Chondrocyte (in vitro differentiated cells): ENCODE measurements at regions not wholly inside any gene's neighbourhood (a gene's known extent, or its start where the extent isn't known, plus 50 kb on each side); places are given as distances from the start of the nearest gene placed in this dataset.

Experiments
- DNase-seq: peaks from one replicate; pipeline ENCODE4 v3.0.0; 2021; ENCODE audit warnings: mixed read lengths, low spot score
- H3K27ac Mint-ChIP-seq: one replicate; pipeline ENCODE4 v1.8.0; 2021; ENCODE audit warnings: mild to moderate bottlenecking, moderate library complexity, mixed read lengths; ENCODE audit not compliant: unreplicated experiment
- H3K27me3 Mint-ChIP-seq: 2 replicates; pipeline ENCODE4 v1.8.0; 2021; ENCODE audit warnings: low read depth, mixed read lengths
- H3K36me3 Mint-ChIP-seq: 2 replicates; pipeline ENCODE4 v1.8.0; 2021; ENCODE audit warnings: low read depth, mixed read lengths
- H3K4me1 Mint-ChIP-seq: 2 replicates; pipeline ENCODE4 v1.8.0; 2021; ENCODE audit warnings: low read depth, mild to moderate bottlenecking, mixed read lengths
- H3K4me3 Mint-ChIP-seq: one replicate; pipeline ENCODE4 v1.8.0; 2021; ENCODE audit warnings: mild to moderate bottlenecking, moderate library complexity, mixed read lengths; ENCODE audit not compliant: unreplicated experiment
- H3K9me3 Mint-ChIP-seq: 2 replicates; pipeline ENCODE4 v1.8.0; 2021; ENCODE audit warnings: low read depth, mixed read lengths
- CTCF ChIP-seq: fragments of 200-600 bp; sonication (generic); IDR thresholded peaks from 2 replicates; pipeline ENCODE4 v1.5.0; 2021; ENCODE audit warnings: antibody characterized with exemption, mild to moderate bottlenecking, moderate library complexity

- no peak for TF ChIP-seq CTCF
- no peaks in the 10 kb centered on the region for H3K9me3 Mint-ChIP-seq
- H3K27ac Mint-ChIP-seq = no peak overlapping the region
- H3K36me3 Mint-ChIP-seq = no peaks in the 10 kb centered on the region
- peaks cover 27% of the 10 kb centered on the region for H3K4me1 Mint-ChIP-seq
- DNase-seq = no peak
- no peak overlapping the region for H3K4me3 Mint-ChIP-seq
- H3K27me3 Mint-ChIP-seq = no peaks in the 10 kb centered on the region
Measured at GRCh38 chr4:188409851-188410250, 270.6 kb downstream of the TRIML1 start.

- no peaks in the 10 kb centered on the region for H3K27me3 Mint-ChIP-seq
- no peaks in the 10 kb centered on the region for H3K9me3 Mint-ChIP-seq
- no peak overlapping the region for H3K27ac Mint-ChIP-seq
- H3K4me3 Mint-ChIP-seq = no peak overlapping the region
- DNase-seq = no peak
- peaks cover 25% of the 10 kb centered on the region for H3K4me1 Mint-ChIP-seq
- H3K36me3 Mint-ChIP-seq = no peaks in the 10 kb centered on the region
- TF ChIP-seq CTCF = no peak
Measured at GRCh38 chr4:188411805-188412204, 272.6 kb downstream of the TRIML1 start.

GRCh38 chr4:188412499-188412898, 273.3 kb downstream of the TRIML1 start:
- TF ChIP-seq CTCF = no peak
- no peaks in the 10 kb centered on the region for H3K27me3 Mint-ChIP-seq
- H3K9me3 Mint-ChIP-seq = peaks cover 3% of the 10 kb centered on the region
- H3K4me1 Mint-ChIP-seq = peaks cover 21% of the 10 kb centered on the region
- no peak overlapping the region for H3K4me3 Mint-ChIP-seq
- no peaks in the 10 kb centered on the region for H3K36me3 Mint-ChIP-seq
- no peak overlapping the region for H3K27ac Mint-ChIP-seq
- no peak for DNase-seq

GRCh38 chr4:188414441-188414840, 275.2 kb downstream of the TRIML1 start:
- Mint-ChIP-seq H3K36me3 (no peaks in the 10 kb centered on the region), H3K4me1 (peaks cover 1% of the 10 kb centered on the region), H3K27me3 (no peaks in the 10 kb centered on the region), H3K9me3 (peaks cover 3% of the 10 kb centered on the region), H3K4me3 (no peak overlapping the region), H3K27ac (no peak overlapping the region)
- no peak for DNase-seq
- no peak for TF ChIP-seq CTCF

GRCh38 chr4:188417181-188417580, 277.9 kb downstream of the TRIML1 start:
- Mint-ChIP-seq H3K27me3 (no peaks in the 10 kb centered on the region), H3K4me1 (no peaks in the 10 kb centered on the region), H3K4me3 (no peak overlapping the region), H3K27ac (no peak overlapping the region), H3K9me3 (peaks cover 3% of the 10 kb centered on the region), H3K36me3 (no peaks in the 10 kb centered on the region)
- TF ChIP-seq CTCF = peak; percentile 46
- DNase-seq = no peak
